Esophagus squamous epithelium (tissue), 5 donors: ENCODE measurements at regions not wholly inside any gene's neighbourhood (a gene's known extent, or its start where the extent isn't known, plus 50 kb on each side); places are given as distances from the start of the nearest gene placed in this dataset.

Experiments
- DNase-seq: peaks from one replicate; lab custom pipeline; 2025; lab: John Stamatoyannopoulos, UW
- H3K27ac ChIP-seq, 4 donors: fragments of 200-600 bp; sonication (generic); one replicate each; pipeline ENCODE4 v1.5.1; 2016 to 2019; ENCODE audit warnings: mild to moderate bottlenecking in 1 of 4
- H3K27me3 ChIP-seq, 4 donors: fragments of 200-600 bp; sonication (generic); 1 replicate in 3 of 4; 2 replicates in 1 of 4; pipeline versions ENCODE4 v1.5.1 to v1.6.0; 2017 to 2021; ENCODE audit warnings: antibody characterized with exemption in 1 of 4
- H3K36me3 ChIP-seq, 3 donors: fragments of 200-600 bp; sonication (generic); one replicate each; pipeline ENCODE4 v1.5.1; 2016 to 2019
- H3K4me1 ChIP-seq, 3 donors: fragments of 200-600 bp; sonication (generic); one replicate each; pipeline ENCODE4 v1.5.1; 2017 to 2019
- H3K4me3 ChIP-seq, 4 donors: fragments of 200-600 bp; sonication (generic); 1 replicate in 3 of 4; 2 replicates in 1 of 4; pipeline ENCODE4 v1.5.1; 2016 to 2019; ENCODE audit warnings: mild to moderate bottlenecking in 2 of 4, moderate library complexity in 1 of 4
- H3K9me3 ChIP-seq, 3 donors: fragments of 200-600 bp; sonication (generic); one replicate each; pipeline ENCODE4 v1.5.1; 2016 to 2019
- CTCF ChIP-seq, 6 experiments: fragments of 450-650 bp in 4 of 6; fragments of 200-600 bp in 2 of 6; sonication (generic) in 2 of 6; IDR thresholded peaks; one replicate each; pipeline ENCODE4 v1.5.1; 2016 to 2019; ENCODE audit warnings: antibody characterized with exemption in 6 of 6, mild to moderate bottlenecking in 4 of 6, moderate library complexity in 4 of 6
- POLR2A ChIP-seq, 4 donors: fragments of 450-650 bp; IDR thresholded peaks; one replicate each; pipeline ENCODE4 v1.6.1; 2017; ENCODE audit warnings: antibody characterized with exemption in 4 of 4, mild to moderate bottlenecking in 4 of 4, moderate library complexity in 3 of 4
- WGBS, 2 donors: methylation state at CpG; one replicate each; pipeline ENCODE4 v1.1.5; 2018; 5-methylcytosine and 5-hydroxymethylcytosine counted together
- intact Hi-C: fragments of 100-400 bp; cut with DNase I; formaldehyde crosslinking; loops from one replicate; pipeline ENCODE4 v1.15.0; 2022
- donor health status: DM: yes; HTN: yes; CAD: no.

GRCh38 chr16:56140645-56141044, 50.6 kb upstream of the GNAO1 start:
- H3K4me1 ChIP-seq, result no peaks in the 10 kb centered on the region
- no peak overlapping the region for H3K27ac ChIP-seq
- intact Hi-C loops, result no loop called here
- H3K9me3 ChIP-seq, result no peaks in the 10 kb centered on the region
- H3K4me3 ChIP-seq, result no peak overlapping the region
- peaks cover 0 to 5% (median 0%) of the 10 kb centered on the region in 4 donors for H3K27me3 ChIP-seq
- TF ChIP-seq CTCF (IDR thresholded peaks at IDR 0.05) (no peak), POLR2A (IDR thresholded peaks at IDR 0.05) (no peak)
- no peaks in the 10 kb centered on the region for H3K36me3 ChIP-seq
- DNase-seq, result no peak

DNA sequence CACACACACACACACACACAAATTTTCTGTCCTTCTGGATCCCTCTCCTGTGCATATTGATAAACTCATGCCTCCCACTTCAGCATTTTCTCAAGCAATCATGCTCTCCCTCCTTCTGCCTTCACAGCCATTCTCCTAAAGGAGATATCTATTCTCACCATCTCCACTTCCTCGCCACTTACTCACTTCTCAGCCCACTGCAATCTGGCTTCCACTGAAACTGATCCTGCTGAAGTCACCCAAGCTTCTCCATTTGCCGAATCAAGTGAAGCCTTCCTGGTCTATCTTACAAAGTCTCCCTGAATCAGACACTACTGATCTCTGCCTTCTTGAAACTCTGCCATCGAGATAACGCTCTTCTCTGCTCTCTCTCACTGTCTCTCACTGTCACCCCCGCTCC, 54.0 kb upstream of the GNAO1 start:
- intact Hi-C loops, result no loop called here
- no peaks in the 10 kb centered on the region for H3K36me3 ChIP-seq
- H3K27ac ChIP-seq, result no peak overlapping the region
- no peaks in the 10 kb centered on the region for H3K4me1 ChIP-seq
- no peak for TF ChIP-seq POLR2A (IDR thresholded peaks at IDR 0.05)
- TF ChIP-seq CTCF (IDR thresholded peaks at IDR 0.05), result no peak
- 65 to 78% methylated on average over 5 of the region's 5 CpGs for WGBS, 2 donors
- H3K9me3 ChIP-seq, result no peaks in the 10 kb centered on the region
- DNase-seq, result no peak
- peaks cover 0 to 2% (median 0%) of the 10 kb centered on the region in 4 donors for H3K27me3 ChIP-seq
- no peak overlapping the region for H3K4me3 ChIP-seq

DNA sequence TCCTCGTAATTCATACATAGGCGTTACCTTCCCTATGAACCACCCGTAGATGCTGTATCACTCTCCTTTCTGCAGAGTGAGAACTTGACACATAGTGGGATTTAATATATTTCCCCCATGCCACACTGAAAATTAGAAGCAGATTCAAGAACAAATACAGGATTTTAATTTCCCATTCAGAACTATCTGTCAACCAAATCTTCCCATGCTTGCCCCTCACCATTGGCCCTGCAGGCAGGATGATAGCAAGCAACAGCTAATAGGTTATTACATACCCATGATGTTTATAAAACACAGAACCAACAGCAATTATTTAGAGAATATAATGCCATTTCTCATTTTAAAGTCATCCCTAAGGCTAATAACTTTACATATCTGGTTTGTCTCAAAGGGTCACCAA, 55.0 kb upstream of the GNAO1 start:
- no peak overlapping the region for H3K4me3 ChIP-seq

DNA sequence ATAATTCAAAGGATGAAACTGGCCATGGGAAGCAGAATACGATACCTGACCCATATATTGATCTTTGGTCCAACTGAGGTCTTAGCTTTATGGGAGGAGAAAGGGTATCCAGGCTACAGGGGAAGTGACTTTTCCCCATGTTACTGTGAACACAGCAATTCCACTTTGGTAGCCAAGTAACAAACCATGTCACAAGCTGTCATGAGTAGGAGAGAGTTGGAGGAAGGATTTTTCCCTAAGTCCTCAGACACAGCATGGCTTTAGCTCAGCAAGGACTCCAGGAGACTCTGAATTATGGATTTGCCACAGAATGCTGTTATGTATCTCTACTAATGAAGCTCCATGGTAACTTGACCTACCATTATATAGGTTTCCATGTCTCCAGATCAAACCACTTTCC, 56.5 kb upstream of the GNAO1 start:
- no peaks in the 10 kb centered on the region for H3K4me1 ChIP-seq
- no peaks in the 10 kb centered on the region for H3K36me3 ChIP-seq
- intact Hi-C loops, result no loop called here
- H3K9me3 ChIP-seq, result no peaks in the 10 kb centered on the region
- TF ChIP-seq CTCF (IDR thresholded peaks at IDR 0.05), result no peak
- TF ChIP-seq POLR2A (IDR thresholded peaks at IDR 0.05), result no peak
- DNase-seq, result no peak
- WGBS, 2 donors, result 25 to 27% methylated on average over 1 of the region's 1 CpG
- H3K4me3 ChIP-seq, result no peak overlapping the region
- H3K27me3 ChIP-seq, result peaks cover 0 to 13% (median 0%) of the 10 kb centered on the region in 4 donors
- no peak overlapping the region for H3K27ac ChIP-seq

More for the DNA sequence above, 55.0 kb upstream of the GNAO1 start:
- Histone ChIP-seq H3K36me3 (no peaks in the 10 kb centered on the region), H3K27me3 (peaks cover 0 to 7% (median 0%) of the 10 kb centered on the region in 4 donors), H3K27ac (no peak overlapping the region), H3K4me1 (no peaks in the 10 kb centered on the region), H3K9me3 (no peaks in the 10 kb centered on the region)
- intact Hi-C loops, result no loop called here
- DNase-seq, result no peak
- TF ChIP-seq CTCF (IDR thresholded peaks at IDR 0.05) (no peak), POLR2A (IDR thresholded peaks at IDR 0.05) (no peak)
- WGBS, 2 donors, result 54 to 62% methylated on average over 3 of the region's 3 CpGs

- no peaks in the 10 kb centered on the region for H3K4me1 ChIP-seq
- 91 to 100% methylated on average over 1 of the region's 1 CpG for WGBS, 2 donors
- H3K36me3 ChIP-seq, result no peaks in the 10 kb centered on the region
- H3K27ac ChIP-seq, result no peak overlapping the region
- intact Hi-C loops, result no loop called here
- H3K9me3 ChIP-seq, result no peaks in the 10 kb centered on the region
- no peak overlapping the region for H3K4me3 ChIP-seq
- DNase-seq, result no peak
- TF ChIP-seq CTCF (IDR thresholded peaks at IDR 0.05) (no peak), POLR2A (IDR thresholded peaks at IDR 0.05) (no peak)
- H3K27me3 ChIP-seq, result peaks cover 0 to 20% (median 0%) of the 10 kb centered on the region in 4 donors
These were observed 65.4 kb upstream of the GNAO1 start for GRCh38 chr16:56125922-56126321.
